ENCODE measurements at regions not wholly inside any gene's neighbourhood (a gene's known extent, or its start where the extent isn't known, plus 50 kb on each side); places are given as distances from the start of the nearest gene placed in this dataset.

DNA sequence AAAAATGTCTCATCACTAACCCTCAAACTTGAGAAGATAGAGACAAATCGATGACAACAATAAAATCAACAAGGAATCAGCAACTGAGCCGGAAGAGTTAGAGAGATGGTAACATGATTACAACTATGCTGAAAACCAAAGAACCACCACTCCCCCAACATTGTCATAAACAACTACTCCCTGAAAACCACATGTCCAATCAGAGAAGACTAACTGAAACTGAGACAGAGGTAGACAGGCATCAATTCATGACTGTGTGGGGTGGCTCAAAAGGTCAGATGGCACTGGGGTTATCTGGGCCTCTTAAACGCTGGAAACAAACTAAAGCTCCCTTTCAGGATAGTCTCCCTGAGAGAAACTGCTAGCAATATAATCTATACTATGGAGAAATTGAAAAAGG lies 488.8 kb downstream of the KCTD12 start:
- TF ChIP-seq CTCF (optimal IDR thresholded peaks at IDR 0.05 in 1 of 3, IDR thresholded peaks at IDR 0.05 in 1 of 3, conservative IDR thresholded peaks at IDR 0.05 in 1 of 3; ENCODE audit: extremely low read depth in 1 of 3, insufficient read depth in 2 of 3, low read length in 3 of 3) (no peak), EZH2 (IDR thresholded peaks at IDR 0.05; ENCODE audit: low read length) (no peak)
